ENCODE measurements at regions not wholly inside any gene's neighbourhood (a gene's known extent, or its start where the extent isn't known, plus 50 kb on each side); places are given as distances from the start of the nearest gene placed in this dataset.

DNA sequence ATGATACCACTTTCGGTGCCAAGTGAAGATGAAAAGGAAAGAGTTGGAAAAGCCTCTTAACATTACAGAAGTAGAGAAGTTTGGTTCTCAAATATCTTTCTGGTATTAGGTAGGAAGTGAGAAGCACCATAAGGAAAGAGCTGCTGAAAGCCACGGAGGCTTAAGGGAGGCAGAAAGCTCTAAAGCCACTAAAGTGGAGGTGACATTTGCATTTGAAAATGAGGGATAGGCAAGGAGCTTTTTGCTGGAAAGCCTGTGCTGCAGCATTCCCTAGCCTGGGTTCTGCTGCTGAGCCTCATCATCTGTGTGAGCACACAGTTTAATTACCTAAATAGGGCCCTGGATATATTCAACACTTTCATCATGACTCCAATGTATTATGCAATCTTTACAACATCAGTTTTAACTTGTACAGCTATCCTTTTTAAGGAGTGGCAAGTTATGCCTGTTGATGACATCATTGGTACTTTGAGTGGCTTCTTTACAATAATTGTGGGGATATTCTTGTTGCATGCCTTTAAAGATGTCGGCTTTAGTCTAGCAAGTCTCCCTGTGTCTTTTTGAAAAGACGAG is 315.4 kb downstream of the RBM26 start:
- DNase-seq = no peak

DNA sequence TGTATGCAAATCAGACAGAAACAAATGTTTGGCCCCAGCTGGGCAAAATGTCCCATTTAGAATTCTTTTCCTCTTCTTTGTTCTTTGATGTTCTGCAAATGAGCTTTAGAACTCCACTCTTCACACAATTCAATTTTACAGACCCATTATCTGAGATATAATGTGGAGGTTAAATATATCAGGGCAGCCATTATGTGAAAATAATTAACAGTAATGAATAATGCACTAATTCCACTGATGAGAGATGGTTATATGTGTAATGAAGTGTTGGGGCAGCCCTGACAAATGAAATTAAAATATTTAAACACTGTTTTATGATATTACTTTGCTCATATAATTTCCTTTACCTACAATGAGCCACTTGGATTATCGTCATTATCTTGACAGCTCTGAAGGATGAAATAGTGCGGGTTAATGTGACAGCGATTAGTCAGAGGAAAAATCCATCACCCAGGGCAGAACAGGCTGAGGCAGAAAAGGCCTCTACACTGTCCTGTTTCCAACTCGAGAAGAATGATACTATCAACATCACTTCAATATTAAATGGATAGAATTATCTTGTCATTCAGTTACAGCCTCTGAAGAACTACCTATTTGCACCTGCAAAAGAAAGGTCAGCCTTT is 321.1 kb downstream of the RBM26 start:
- DNase-seq = no peak

GRCh38 chr13:79081942-79082341 is 324.1 kb downstream of the RBM26 start:
- DNase-seq = no peak

- no peak for DNase-seq
Measured at GRCh38 chr13:79079351-79079839, 326.7 kb downstream of the RBM26 start.

- DNase-seq = no peak
Measured at GRCh38 chr13:79075703-79076102, 330.4 kb downstream of the RBM26 start.

DNA sequence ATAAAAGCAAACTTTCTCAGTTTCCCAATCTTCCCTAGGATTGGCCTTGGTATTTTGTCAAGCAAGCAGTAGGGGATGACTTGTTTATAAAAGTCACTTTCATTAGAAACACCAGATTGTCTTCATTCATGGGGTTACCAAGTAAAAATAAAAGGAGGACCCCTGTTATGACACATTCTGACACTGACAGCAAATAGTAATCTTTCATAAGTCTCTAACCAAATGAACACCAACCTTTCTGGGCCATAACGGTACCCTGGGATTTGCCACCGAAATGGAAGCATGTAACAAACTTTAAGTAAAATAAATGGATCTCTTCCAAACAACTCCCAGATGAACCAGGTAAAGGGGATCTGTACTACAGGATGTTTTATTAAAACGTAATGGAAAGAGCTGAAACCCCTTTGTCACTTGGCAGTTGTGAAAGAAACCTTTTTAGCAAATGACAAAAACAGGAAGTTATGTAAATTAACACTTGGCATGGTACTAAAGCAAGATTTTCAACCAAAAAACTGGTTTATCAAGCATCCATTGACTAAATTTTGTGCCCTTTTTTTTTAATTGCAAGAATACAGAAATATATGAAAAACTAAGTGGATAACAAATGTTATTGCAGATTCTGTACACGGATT is 335.6 kb downstream of the RBM26 start:
- no peak for DNase-seq

- DNase-seq = no peak
Measured at GRCh38 chr13:79062291-79062690, 343.8 kb downstream of the RBM26 start.

GRCh38 chr13:79060216-79060615 is 345.8 kb downstream of the RBM26 start:
- DNase-seq = no peak

DNA sequence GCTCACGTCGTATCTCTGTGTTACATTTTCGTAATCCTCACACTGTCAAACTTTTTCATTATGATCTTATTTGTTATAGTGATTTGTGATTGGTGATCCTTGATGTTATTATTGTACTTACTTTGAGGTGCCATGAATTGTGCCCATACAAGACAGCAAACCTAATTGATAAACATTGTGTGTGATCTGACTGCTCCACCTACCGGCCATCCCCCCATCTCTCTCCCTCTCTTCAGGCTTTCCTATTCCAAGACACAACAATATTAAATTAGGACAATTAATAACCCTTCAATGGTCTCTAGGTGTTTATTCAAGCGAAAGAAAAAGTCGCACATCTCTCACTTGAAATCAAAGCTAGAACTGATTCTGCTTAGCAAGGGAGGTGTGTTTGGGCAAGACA is 349.3 kb downstream of the RBM26 start:
- DNase-seq = no peak

GRCh38 chr13:79051472-79051871 is 354.6 kb downstream of the RBM26 start:
- no peak for DNase-seq

GRCh38 chr13:79044415-79044814 is 361.6 kb downstream of the RBM26 start:
- no peak for DNase-seq

- no peak for DNase-seq
Measured at GRCh38 chr13:79043208-79043607, 362.8 kb downstream of the RBM26 start.

GRCh38 chr13:79037197-79037596 is 368.9 kb downstream of the RBM26 start:
- DNase-seq = no peak

DNA sequence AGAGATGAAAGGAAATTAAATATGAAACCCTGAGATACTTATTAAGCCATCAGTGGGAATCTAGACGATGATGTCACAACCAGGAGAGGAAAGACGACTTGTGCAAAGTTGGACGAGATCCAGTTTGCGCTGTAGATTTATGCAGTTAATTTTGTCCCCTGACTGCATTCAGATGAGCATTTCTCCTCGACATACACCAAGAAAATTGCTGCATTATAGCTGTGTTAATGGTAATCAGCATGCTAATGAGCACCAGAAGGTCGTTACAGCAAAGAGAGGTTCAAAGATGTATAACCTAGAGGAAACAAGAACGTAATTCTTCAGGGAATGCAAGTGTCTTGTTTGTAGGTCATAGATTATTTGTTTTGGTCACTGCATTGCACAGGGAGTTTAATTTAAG is 371.7 kb downstream of the RBM26 start:
- DNase-seq = no peak

DNA sequence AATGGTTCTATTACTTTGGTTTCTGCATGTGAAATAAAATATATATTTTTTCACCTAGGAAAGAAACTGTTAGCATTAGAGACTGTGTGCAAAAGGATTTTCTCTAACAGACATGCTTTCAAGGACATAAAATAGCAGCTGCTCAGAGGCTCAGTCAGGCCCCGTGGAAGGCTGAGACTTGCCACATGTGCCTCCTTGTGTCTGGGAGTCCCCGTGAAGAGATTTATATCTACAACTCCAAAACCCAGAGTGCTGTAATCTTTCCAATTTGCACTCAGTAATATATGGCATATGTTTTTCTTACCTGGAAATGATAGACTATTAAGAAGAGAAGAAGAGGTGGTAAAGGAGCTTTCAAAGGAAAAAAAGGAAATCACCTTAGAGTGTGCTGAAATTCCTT is 371.6 kb upstream of the OBI1 start:
- no peak for DNase-seq

DNA sequence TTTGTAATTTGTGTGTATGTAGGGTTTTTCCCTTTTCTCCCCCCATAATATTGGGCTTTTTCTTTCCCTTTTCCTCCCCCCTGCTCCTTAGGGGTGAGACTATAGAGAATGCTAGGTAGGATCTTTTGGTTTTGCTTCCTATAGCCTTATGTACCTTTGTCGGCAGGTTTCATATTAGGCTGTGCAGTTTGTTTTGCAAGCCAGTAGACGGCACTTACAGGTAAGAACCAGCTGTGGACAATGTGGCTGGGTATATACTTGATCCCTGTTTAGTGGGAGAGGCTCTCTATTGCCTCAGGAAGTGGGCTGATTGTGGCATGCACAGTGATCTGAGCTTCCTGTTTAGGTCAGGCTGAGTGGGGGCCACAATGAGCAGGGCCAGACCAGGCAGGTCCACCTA is 359.2 kb upstream of the OBI1 start:
- no peak for DNase-seq

GRCh38 chr13:79011179-79011578 is 352.2 kb upstream of the OBI1 start:
- no peak for DNase-seq

- no peak for DNase-seq
Measured at GRCh38 chr13:79003989-79004898, 345.3 kb upstream of the OBI1 start.

GRCh38 chr13:78999494-78999893 is 340.5 kb upstream of the OBI1 start:
- no peak for DNase-seq

DNA sequence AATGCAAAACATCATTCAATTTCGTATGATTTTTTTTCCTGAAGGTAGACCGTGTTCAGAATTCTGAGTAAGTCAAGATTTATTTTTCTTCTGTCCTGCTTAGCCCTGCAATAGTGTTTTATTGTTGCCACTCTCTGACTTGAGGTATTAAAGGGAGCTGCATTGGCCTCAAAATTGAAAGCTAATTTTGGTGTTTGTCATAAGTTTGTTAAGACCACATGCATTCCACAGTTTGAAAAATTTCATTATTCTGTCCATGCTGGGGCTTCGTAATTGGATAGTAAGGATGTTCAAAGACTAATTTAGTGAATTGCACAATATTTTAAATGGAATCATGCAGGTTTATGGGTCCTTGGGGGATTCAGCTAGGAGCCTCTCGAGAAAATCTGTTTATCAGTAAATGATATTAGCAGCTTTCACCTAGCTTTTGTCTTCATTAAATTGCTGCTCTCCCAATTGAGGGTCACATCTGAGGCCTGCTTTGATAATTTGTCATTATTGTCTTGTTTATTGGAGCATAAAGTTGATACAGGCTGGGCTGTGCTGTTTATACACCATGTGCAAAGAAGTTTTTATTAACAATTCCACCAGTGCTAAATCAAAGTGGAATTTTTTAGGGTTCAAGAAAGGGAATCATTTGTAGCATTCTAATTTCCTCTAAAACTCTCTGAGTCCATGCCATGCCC is 339.8 kb upstream of the OBI1 start:
- no peak for DNase-seq

DNA sequence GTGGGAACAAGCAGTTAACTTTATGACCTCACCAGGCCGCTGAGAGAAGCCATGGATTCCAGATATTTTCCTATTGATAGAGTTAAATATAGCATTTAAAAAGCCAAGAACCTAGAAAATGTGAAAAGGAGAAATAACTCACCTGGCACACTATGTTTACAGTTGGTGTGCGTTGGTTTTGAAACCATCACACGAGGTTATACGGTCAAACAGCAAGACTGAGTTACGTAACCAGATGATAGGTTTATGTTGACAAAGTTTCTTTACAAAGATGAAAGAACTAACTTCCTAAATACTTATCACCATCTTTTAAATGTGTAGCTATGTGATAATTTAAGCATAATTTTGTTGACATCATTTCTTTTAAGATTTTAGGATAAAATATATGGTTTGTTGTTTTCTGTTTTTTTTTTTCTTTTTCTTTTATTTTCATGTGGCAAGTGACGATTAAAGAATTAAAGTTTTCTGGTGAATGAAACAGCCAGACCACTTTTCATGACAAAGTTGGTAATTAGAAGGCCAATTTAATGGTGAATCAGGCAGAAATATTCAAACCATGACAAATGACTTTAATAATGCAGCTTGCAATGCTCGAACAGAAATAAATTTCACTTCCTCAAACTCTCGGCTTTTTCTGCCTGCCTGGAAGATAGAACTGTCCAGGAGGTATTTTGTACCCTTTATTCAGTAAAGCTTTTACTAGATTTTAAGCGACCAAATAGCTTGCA is 339.1 kb upstream of the OBI1 start:
- DNase-seq = no peak
